GM08714 (cell line): ENCODE measurements at regions not wholly inside any gene's neighbourhood (a gene's known extent, or its start where the extent isn't known, plus 50 kb on each side); places are given as distances from the start of the nearest gene placed in this dataset.

ENCODE experiments used
- H3K4me3 ChIP-seq: fragments of 200-500 bp; sonication (Bioruptor generic); 2 replicates; pipeline ENCODE4 v1.5.1; 2014; ENCODE audit warnings: mild to moderate bottlenecking, low read length, inconsistent platforms
- ZNF274 ChIP-seq: IDR thresholded peaks from 2 replicates; pipeline ENCODE4 v1.6.1; 2012; ENCODE audit warnings: mild to moderate bottlenecking, low read depth, low read length

GRCh38 chr12:46558677-46559076 is 186.1 kb upstream of the SLC38A2 start:
- no peak overlapping the region for H3K4me3 ChIP-seq
- TF ChIP-seq ZNF274 = no peak

- no peak overlapping the region for H3K4me3 ChIP-seq
- TF ChIP-seq ZNF274 = no peak
These were observed 185.2 kb upstream of the SLC38A2 start for GRCh38 chr12:46557539-46558373.

- no peak overlapping the region for H3K4me3 ChIP-seq
- no peak for TF ChIP-seq ZNF274
These were observed 184.4 kb upstream of the SLC38A2 start for GRCh38 chr12:46556819-46557524.

- H3K4me3 ChIP-seq = no peak overlapping the region
These were observed 183.6 kb upstream of the SLC38A2 start for GRCh38 chr12:46556105-46556559.

GRCh38 chr12:46555406-46555852 is 182.9 kb upstream of the SLC38A2 start:
- TF ChIP-seq ZNF274 = no peak

More at GRCh38 chr12:46556105-46556559, 183.6 kb upstream of the SLC38A2 start:
- no peak for TF ChIP-seq ZNF274

GRCh38 chr12:46554460-46554859 is 181.9 kb upstream of the SLC38A2 start:
- H3K4me3 ChIP-seq = no peak overlapping the region
- TF ChIP-seq ZNF274 = no peak

More at GRCh38 chr12:46555406-46555852, 182.9 kb upstream of the SLC38A2 start:
- H3K4me3 ChIP-seq = no peak overlapping the region

- TF ChIP-seq ZNF274 = no peak
- no peak overlapping the region for H3K4me3 ChIP-seq
These were observed 181.3 kb upstream of the SLC38A2 start for GRCh38 chr12:46553911-46554310.

- TF ChIP-seq ZNF274 = no peak
- no peak overlapping the region for H3K4me3 ChIP-seq
These were observed 180.7 kb upstream of the SLC38A2 start for GRCh38 chr12:46553266-46553665.

GRCh38 chr12:46550266-46550879 is 177.8 kb upstream of the SLC38A2 start:
- no peak for TF ChIP-seq ZNF274
- no peak overlapping the region for H3K4me3 ChIP-seq

GRCh38 chr12:46549527-46550265 is 177.1 kb upstream of the SLC38A2 start:
- H3K4me3 ChIP-seq = no peak overlapping the region
- no peak for TF ChIP-seq ZNF274

- no peak overlapping the region for H3K4me3 ChIP-seq
- TF ChIP-seq ZNF274 = no peak
These were observed 176.1 kb upstream of the SLC38A2 start for GRCh38 chr12:46548605-46549071.

- H3K4me3 ChIP-seq = no peak overlapping the region
- no peak for TF ChIP-seq ZNF274
These were observed 175.1 kb upstream of the SLC38A2 start for GRCh38 chr12:46547421-46548354.
